Fibroblast of lung (primary cell): ENCODE measurements at regions not wholly inside any gene's neighbourhood (a gene's known extent, or its start where the extent isn't known, plus 50 kb on each side); places are given as distances from the start of the nearest gene placed in this dataset.
"Not testable (repeated sequence)": the region's sequence is repeated elsewhere in the genome, so short reads cannot be mapped to it uniquely, and the experiment has no call there.

Experiments
- DNase-seq, 2 donors: peaks; one replicate each; pipeline versions ENCODE4 v3.0.0 to v3.0.0-alpha.2; 2010; ENCODE audit warnings: low read depth in 2 of 2
- H2AFZ ChIP-seq: 2 replicates; pipeline ENCODE4 v1.5.1; 2012; ENCODE audit warnings: low read length, control low read depth, inconsistent platforms
- H3K27ac ChIP-seq: 2 replicates; pipeline ENCODE4 v1.5.1; 2011; ENCODE audit warnings: low read length, control low read depth; ENCODE audit not compliant: insufficient read depth
- H3K27me3 ChIP-seq: 2 replicates; pipeline ENCODE4 v1.5.1; 2011; ENCODE audit warnings: mild to moderate bottlenecking, low read length; ENCODE audit not compliant: control insufficient read depth, insufficient read depth
- H3K36me3 ChIP-seq: 2 replicates; pipeline ENCODE4 v1.5.1; 2011; ENCODE audit warnings: low read length; ENCODE audit not compliant: control insufficient read depth, insufficient read depth
- H3K4me1 ChIP-seq: 2 replicates; pipeline ENCODE4 v1.5.1; 2011; ENCODE audit warnings: low read length; ENCODE audit not compliant: control insufficient read depth, insufficient read depth; ENCODE audit errors: extremely low read depth
- H3K4me2 ChIP-seq: 2 replicates; pipeline ENCODE4 v1.5.1; 2011; ENCODE audit warnings: low read length, control low read depth; ENCODE audit not compliant: insufficient read depth; ENCODE audit errors: extremely low read depth
- H3K4me3 ChIP-seq, 4 experiments: fragments of 200-600 bp in 1 of 4; sonication (generic) in 1 of 4; replicated peaks in 1 of 4; 2 replicates each; pipeline ENCODE4 v1.5.1; 2011 to 2016; ENCODE audit warnings: low read length in 4 of 4, low read depth in 3 of 4, mild to moderate bottlenecking in 3 of 4, control low read depth in 2 of 4, inconsistent platforms in 1 of 4, mixed read lengths in 1 of 4; ENCODE audit not compliant: insufficient read depth in 1 of 4; ENCODE audit errors: control extremely low read depth in 1 of 4
- H3K79me2 ChIP-seq: 2 replicates; pipeline ENCODE4 v1.5.1; 2012; ENCODE audit warnings: mild to moderate bottlenecking, low read length, inconsistent platforms; ENCODE audit not compliant: control insufficient read depth, insufficient read depth
- H3K9ac ChIP-seq: 2 replicates; pipeline ENCODE4 v1.5.1; 2011; ENCODE audit warnings: mild to moderate bottlenecking, low read length, control low read depth; ENCODE audit not compliant: insufficient read depth
- H3K9me3 ChIP-seq: 2 replicates; pipeline ENCODE4 v1.5.1; 2012; ENCODE audit warnings: low read depth, low read length; ENCODE audit not compliant: control insufficient read depth, insufficient read depth
- H4K20me1 ChIP-seq: 2 replicates; pipeline ENCODE4 v1.5.1; 2011; ENCODE audit warnings: low read length; ENCODE audit not compliant: control insufficient read depth, insufficient read depth; ENCODE audit errors: extremely low read depth
- CTCF ChIP-seq, 2 donors: IDR thresholded peaks in 1 of 2; conservative IDR thresholded peaks in 1 of 2; 1 replicate in 1 of 2; 2 replicates in 1 of 2; pipeline ENCODE4 v1.5.1; 2011 to 2012; ENCODE audit warnings: low read length in 2 of 2, control low read depth in 1 of 2, inconsistent platforms in 1 of 2, low read depth in 1 of 2, mild to moderate bottlenecking in 1 of 2
- EZH2 ChIP-seq: IDR thresholded peaks from 2 replicates; pipeline ENCODE4 v1.5.1; 2012; ENCODE audit warnings: low read length, control low read depth, mild to moderate bottlenecking; ENCODE audit errors: missing control alignments

GRCh38 chr7:149666360-149666945 lies 106.9 kb downstream of the ZNF467 start:
- no peak overlapping the region for H3K9ac ChIP-seq
- H3K4me3 ChIP-seq = no peak overlapping the region
- H3K9me3 ChIP-seq = no peaks in the 10 kb centered on the region
- DNase-seq = no peak
- no peaks in the 10 kb centered on the region for H3K27me3 ChIP-seq
- H2AFZ ChIP-seq = no peak overlapping the region
- no peaks in the 10 kb centered on the region for H3K4me1 ChIP-seq
- no peaks in the 10 kb centered on the region for H3K36me3 ChIP-seq
- no peak overlapping the region for H3K27ac ChIP-seq
- no peak overlapping the region for H3K4me2 ChIP-seq
- TF ChIP-seq CTCF (conservative IDR thresholded peaks at IDR 0.05 in 1 of 2, IDR thresholded peaks at IDR 0.05 in 1 of 2; ENCODE audit: low read depth in 1 of 2, low read length in 2 of 2) = no peak
- no peak for TF ChIP-seq EZH2
- no peaks in the 10 kb centered on the region for H3K79me2 ChIP-seq
- H4K20me1 ChIP-seq = no peaks in the 10 kb centered on the region

GRCh38 chr7:149665618-149666017 lies 107.8 kb downstream of the ZNF467 start:
- not testable (repeated sequence) for H3K9ac ChIP-seq, H3K4me2 ChIP-seq, H3K4me1 ChIP-seq, H3K4me3 ChIP-seq, H3K36me3 ChIP-seq, H2AFZ ChIP-seq, DNase-seq, H3K27me3 ChIP-seq, H3K9me3 ChIP-seq, H3K27ac ChIP-seq, H4K20me1 ChIP-seq, H3K79me2 ChIP-seq

GRCh38 chr7:149664666-149665065 lies 108.7 kb downstream of the ZNF467 start:
- Histone ChIP-seq H3K9ac (no peak overlapping the region), H3K4me1 (no peaks in the 10 kb centered on the region), H3K4me2 (no peak overlapping the region), H3K27me3 (no peaks in the 10 kb centered on the region), H3K36me3 (no peaks in the 10 kb centered on the region), H2AFZ (no peak overlapping the region), H3K79me2 (no peaks in the 10 kb centered on the region), H3K9me3 (no peaks in the 10 kb centered on the region), H3K4me3 (no peak overlapping the region), H4K20me1 (no peaks in the 10 kb centered on the region), H3K27ac (no peak overlapping the region)
- no peak for TF ChIP-seq EZH2
- no peak for TF ChIP-seq CTCF (conservative IDR thresholded peaks at IDR 0.05 in 1 of 2, IDR thresholded peaks at IDR 0.05 in 1 of 2; ENCODE audit: low read depth in 1 of 2, low read length in 2 of 2)
- no peak for DNase-seq
